HL-60 (cell line): ENCODE measurements at regions not wholly inside any gene's neighbourhood (a gene's known extent, or its start where the extent isn't known, plus 50 kb on each side); places are given as distances from the start of the nearest gene placed in this dataset.

Source experiments
- DNase-seq, 2 experiments: peaks; one replicate each; pipeline ENCODE4 v3.0.0-alpha.2; 2010 to 2020; ENCODE audit warnings: low read depth in 1 of 2, low spot score in 1 of 2
- H3K27ac ChIP-seq: fragments of 250-450 bp; sonication (Bioruptor Pico); replicated peaks from 2 replicates; pipeline ENCODE4 v1.5.1; 2020; ENCODE audit warnings: mild to moderate bottlenecking, moderate library complexity
- H3K27me3 ChIP-seq: fragments of 250-450 bp; sonication (Bioruptor Pico); 2 replicates; pipeline ENCODE4 v1.5.1; 2021; ENCODE audit warnings: mild to moderate bottlenecking, moderate library complexity; ENCODE audit not compliant: insufficient read depth, poor library complexity, severe bottlenecking
- H3K4me3 ChIP-seq: replicated peaks from 2 replicates; pipeline ENCODE4 v1.5.1; 2011; ENCODE audit warnings: mild to moderate bottlenecking, control low read depth, low read length; ENCODE audit not compliant: insufficient read depth
- CTCF ChIP-seq: IDR thresholded peaks from one replicate; pipeline ENCODE4 v1.5.1; 2011; ENCODE audit warnings: low read length, control low read depth, inconsistent platforms; ENCODE audit not compliant: insufficient read depth
- GABPA ChIP-seq: IDR thresholded peaks from 2 replicates; pipeline ENCODE4 v1.6.1; 2012; ENCODE audit warnings: low read depth
- POLR2AphosphoS5 ChIP-seq: IDR thresholded peaks from 2 replicates; pipeline ENCODE4 v1.6.1; 2012; ENCODE audit warnings: low read depth
- REST ChIP-seq: IDR thresholded peaks from 2 replicates; pipeline ENCODE4 v1.6.1; 2012; ENCODE audit warnings: low read depth; ENCODE audit not compliant: insufficient replicate concordance
- SPI1 ChIP-seq: IDR thresholded peaks from 2 replicates; pipeline ENCODE4 v1.6.1; 2012; ENCODE audit warnings: low read depth, mild to moderate bottlenecking, borderline replicate concordance

- Histone ChIP-seq H3K27ac (no peak overlapping the region), H3K27me3 (no peaks in the 10 kb centered on the region), H3K4me3 (no peak overlapping the region)
- TF ChIP-seq CTCF, result no peak
- no peak for TF ChIP-seq POLR2AphosphoS5
- TF ChIP-seq SPI1, result no peak
- no peak for TF ChIP-seq REST
- no peak for DNase-seq
Observed at GRCh38 chr6:10332111-10332510, 82.8 kb downstream of the TFAP2A start.

- H3K27ac ChIP-seq, result no peak overlapping the region
- DNase-seq, result no peak
Observed at GRCh38 chr6:10331334-10331968, 83.4 kb downstream of the TFAP2A start.

GRCh38 chr6:10330515-10330914 is 84.4 kb downstream of the TFAP2A start:
- DNase-seq, result no peak
- TF ChIP-seq SPI1, result no peak
- no peak for TF ChIP-seq GABPA
- TF ChIP-seq REST, result no peak
- no peak for TF ChIP-seq CTCF
- no peak for TF ChIP-seq POLR2AphosphoS5
- no peak overlapping the region for H3K4me3 ChIP-seq
- no peak overlapping the region for H3K27ac ChIP-seq
- H3K27me3 ChIP-seq, result no peaks in the 10 kb centered on the region

More at GRCh38 chr6:10331334-10331968, 83.4 kb downstream of the TFAP2A start:
- Histone ChIP-seq H3K27me3 (no peaks in the 10 kb centered on the region), H3K4me3 (no peak overlapping the region)
- TF ChIP-seq REST, result no peak
- TF ChIP-seq CTCF, result no peak
- TF ChIP-seq GABPA, result no peak
- TF ChIP-seq POLR2AphosphoS5, result no peak
- TF ChIP-seq SPI1, result no peak
